DOHH2 (cell line): ENCODE measurements at regions not wholly inside any gene's neighbourhood (a gene's known extent, or its start where the extent isn't known, plus 50 kb on each side); places are given as distances from the start of the nearest gene placed in this dataset.

Source experiments
- H3F3A ChIP-seq: fragments of 200-600 bp; sonication (generic), shearing (Covaris generic); 2 replicates; pipeline ENCODE4 v1.6.0; 2016; ENCODE audit warnings: antibody characterized with exemption, mild to moderate bottlenecking; ENCODE audit not compliant: control insufficient read depth, insufficient read depth
- H3K27ac ChIP-seq: fragments of 200-600 bp; sonication (generic); 2 replicates; pipeline ENCODE4 v1.5.1; 2014; ENCODE audit warnings: low read depth, mild to moderate bottlenecking, low read length, moderate library complexity
- H3K27me3 ChIP-seq: fragments of 200-600 bp; sonication (generic); 2 replicates; pipeline ENCODE4 v1.6.1; 2014; ENCODE audit warnings: mild to moderate bottlenecking, low read length, mixed read lengths; ENCODE audit not compliant: control insufficient read depth
- H3K36me3 ChIP-seq: fragments of 200-600 bp; sonication (generic); 2 replicates; pipeline ENCODE4 v1.6.1; 2014; ENCODE audit warnings: mild to moderate bottlenecking, low read length, moderate library complexity, mixed read lengths; ENCODE audit not compliant: control insufficient read depth
- H3K4me1 ChIP-seq: fragments of 200-600 bp; sonication (generic); 2 replicates; pipeline ENCODE4 v1.6.1; 2014; ENCODE audit warnings: mild to moderate bottlenecking, low read length, mixed read lengths; ENCODE audit not compliant: control insufficient read depth
- H3K4me2 ChIP-seq: fragments of 200-600 bp; sonication (generic); 2 replicates; pipeline ENCODE4 v1.6.0; 2014; ENCODE audit warnings: mild to moderate bottlenecking, low read length, moderate library complexity
- H3K4me3 ChIP-seq: fragments of 200-600 bp; sonication (generic); 2 replicates; pipeline ENCODE4 v1.5.1; 2014; ENCODE audit warnings: mild to moderate bottlenecking, low read length, mixed read lengths
- H3K79me2 ChIP-seq: fragments of 200-600 bp; sonication (generic); 2 replicates; pipeline ENCODE4 v1.6.1; 2014; ENCODE audit warnings: mild to moderate bottlenecking, low read length, mixed read lengths; ENCODE audit not compliant: control insufficient read depth
- H3K9me2 ChIP-seq: fragments of 200-600 bp; sonication (generic); replicated peaks from 2 replicates; pipeline ENCODE4 v1.6.1; 2014; ENCODE audit warnings: mild to moderate bottlenecking, low read length, mixed read lengths; ENCODE audit not compliant: control insufficient read depth
- H3K9me3 ChIP-seq: fragments of 200-600 bp; sonication (generic); 2 replicates; pipeline ENCODE4 v1.6.1; 2014; ENCODE audit warnings: antibody characterized with exemption, low read length, mixed read lengths; ENCODE audit not compliant: control insufficient read depth, insufficient read depth
- H4K20me1 ChIP-seq: fragments of 200-600 bp; sonication (generic); 2 replicates; pipeline ENCODE4 v1.6.0; 2014; ENCODE audit warnings: low read depth, mild to moderate bottlenecking, antibody characterized with exemption, low read length, moderate library complexity; ENCODE audit not compliant: control insufficient read depth, insufficient read depth
- CTCF ChIP-seq: fragments of 200-600 bp; sonication (generic); IDR thresholded peaks from one replicate; pipeline ENCODE4 v1.5.1; 2014; ENCODE audit warnings: antibody characterized with exemption, mild to moderate bottlenecking, low read depth, low read length; ENCODE audit not compliant: poor library complexity, severe bottlenecking
- EZH2phosphoT487 ChIP-seq: fragments of 200-600 bp; sonication (generic); IDR thresholded peaks from 2 replicates; pipeline ENCODE4 v1.6.1; 2017; ENCODE audit warnings: borderline replicate concordance, mild to moderate bottlenecking, antibody characterized with exemption, low read length, moderate library complexity, mixed read lengths

GRCh38 chr12:24446287-24446686, 496.8 kb upstream of the SOX5 start:
- no peak for TF ChIP-seq CTCF
- no peak for TF ChIP-seq EZH2phosphoT487
- Histone ChIP-seq H3K9me2 (no peaks in the 10 kb centered on the region), H3K79me2 (no peaks in the 10 kb centered on the region)

GRCh38 chr12:24444634-24445033, 495.2 kb upstream of the SOX5 start:
- Histone ChIP-seq H3K36me3 (no peaks in the 10 kb centered on the region), H3K4me2 (no peak overlapping the region), H3K79me2 (no peaks in the 10 kb centered on the region), H3K27ac (no peak overlapping the region), H3K9me3 (no peaks in the 10 kb centered on the region), H3K9me2 (no peaks in the 10 kb centered on the region), H4K20me1 (no peaks in the 10 kb centered on the region), H3F3A (no peaks in the 10 kb centered on the region), H3K27me3 (no peaks in the 10 kb centered on the region), H3K4me1 (no peaks in the 10 kb centered on the region), H3K4me3 (no peak overlapping the region)
- TF ChIP-seq CTCF (no peak), EZH2phosphoT487 (no peak)

More at GRCh38 chr12:24446287-24446686, 496.8 kb upstream of the SOX5 start:
- Histone ChIP-seq H3K4me2 (no peak overlapping the region), H3K27ac (no peak overlapping the region), H3K27me3 (no peaks in the 10 kb centered on the region), H3K4me3 (no peak overlapping the region), H3F3A (no peaks in the 10 kb centered on the region), H3K36me3 (no peaks in the 10 kb centered on the region), H3K4me1 (no peaks in the 10 kb centered on the region), H4K20me1 (no peaks in the 10 kb centered on the region), H3K9me3 (no peaks in the 10 kb centered on the region)

- no peak overlapping the region for H3K4me2 ChIP-seq
- no peaks in the 10 kb centered on the region for H3F3A ChIP-seq
- H3K4me3 ChIP-seq, result no peak overlapping the region
- TF ChIP-seq CTCF, result no peak
- TF ChIP-seq EZH2phosphoT487, result no peak
- no peaks in the 10 kb centered on the region for H3K9me3 ChIP-seq
- no peaks in the 10 kb centered on the region for H3K4me1 ChIP-seq
- no peaks in the 10 kb centered on the region for H3K79me2 ChIP-seq
- no peaks in the 10 kb centered on the region for H3K27me3 ChIP-seq
- H3K9me2 ChIP-seq, result no peaks in the 10 kb centered on the region
- H4K20me1 ChIP-seq, result no peaks in the 10 kb centered on the region
- H3K36me3 ChIP-seq, result no peaks in the 10 kb centered on the region
- H3K27ac ChIP-seq, result no peak overlapping the region
Observed at GRCh38 chr12:24441458-24441857, 492.0 kb upstream of the SOX5 start.

- Histone ChIP-seq H4K20me1 (no peaks in the 10 kb centered on the region), H3K4me3 (no peak overlapping the region), H3K4me1 (no peaks in the 10 kb centered on the region), H3K79me2 (no peaks in the 10 kb centered on the region), H3K4me2 (no peak overlapping the region), H3F3A (no peaks in the 10 kb centered on the region), H3K27me3 (no peaks in the 10 kb centered on the region), H3K36me3 (no peaks in the 10 kb centered on the region), H3K9me3 (no peaks in the 10 kb centered on the region), H3K9me2 (no peaks in the 10 kb centered on the region), H3K27ac (no peak overlapping the region)
- no peak for TF ChIP-seq EZH2phosphoT487
- no peak for TF ChIP-seq CTCF
Observed at GRCh38 chr12:24436667-24437066, 487.2 kb upstream of the SOX5 start.
